ENCODE measurements at regions not wholly inside any gene's neighbourhood (a gene's known extent, or its start where the extent isn't known, plus 50 kb on each side); places are given as distances from the start of the nearest gene placed in this dataset.

DNA sequence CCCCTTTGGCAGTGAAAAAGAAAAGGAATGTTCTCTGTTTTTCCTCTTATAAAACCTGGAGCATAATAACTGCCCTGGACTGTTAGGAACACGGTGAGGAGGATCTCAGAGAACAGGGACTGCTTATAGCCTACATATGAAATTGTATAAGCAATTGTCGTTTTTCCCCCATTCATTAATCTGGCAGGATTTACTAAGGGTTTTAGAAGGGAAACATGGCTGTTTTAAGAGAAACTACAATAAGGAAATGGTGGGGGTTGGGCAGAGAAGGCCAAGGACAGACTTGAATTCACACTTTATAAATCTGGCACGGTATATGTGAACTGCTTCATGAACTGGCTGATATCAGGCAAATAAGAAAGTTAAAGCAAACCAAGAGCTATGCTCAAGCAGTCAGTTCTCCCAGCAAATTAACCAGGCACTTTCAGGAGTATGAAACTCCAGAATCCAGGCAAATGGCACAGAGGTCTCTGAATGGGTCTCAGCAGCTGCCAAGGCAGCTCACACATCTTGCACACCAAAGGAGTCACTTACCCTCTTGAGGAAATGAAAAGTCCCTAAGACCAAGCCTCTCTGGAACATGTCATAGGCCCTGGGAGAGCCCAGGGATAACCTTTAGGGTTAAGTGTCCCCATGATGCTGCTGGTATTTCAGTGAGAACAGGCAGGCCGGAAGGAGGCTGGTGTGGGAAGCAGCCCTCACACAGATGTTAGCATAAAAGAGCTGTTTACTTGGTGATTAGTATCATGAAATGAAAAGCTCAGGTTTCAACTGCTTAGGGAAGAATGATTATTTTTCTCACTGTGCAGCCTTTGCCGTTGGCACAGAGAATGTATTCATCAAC, 260.5 kb upstream of the MARCKS start:
- Mint-ChIP-seq H3K4me1 (ENCODE audit: low read depth, unreplicated experiment) (peaks cover 19% of the 10 kb centered on the region), H3K4me3 (ENCODE audit: unreplicated experiment) (no peak overlapping the region), H3K27ac (ENCODE audit: unreplicated experiment) (no peak overlapping the region), H3K36me3 (ENCODE audit: low read depth, unreplicated experiment) (no peaks in the 10 kb centered on the region), H3K9me3 (ENCODE audit: unreplicated experiment) (no peaks in the 10 kb centered on the region), H3K27me3 (ENCODE audit: low read depth, unreplicated experiment) (no peaks in the 10 kb centered on the region)
- Histone ChIP-seq H3K27me3 (ENCODE audit: insufficient read depth, low read length) (no peaks in the 10 kb centered on the region), H3K4me2 (ENCODE audit: low read length) (no peak overlapping the region), H3K4me1 (ENCODE audit: insufficient read depth, low read length) (peaks cover 20% of the 10 kb centered on the region), H3K9ac (ENCODE audit: low read length) (no peak overlapping the region), H3K36me3 (ENCODE audit: insufficient read depth, low read length) (no peaks in the 10 kb centered on the region), H3K9me3 (ENCODE audit: insufficient read depth, low read depth, low read length) (no peaks in the 10 kb centered on the region), H3K27ac (ENCODE audit: low read depth, low read length) (no peak overlapping the region), H2AFZ (ENCODE audit: low read depth, low read length) (no peak overlapping the region), H3K79me2 (ENCODE audit: insufficient read depth, low read length) (no peaks in the 10 kb centered on the region), H4K20me1 (ENCODE audit: insufficient read depth, low read length) (no peaks in the 10 kb centered on the region), H3K4me3 (ENCODE audit: insufficient read depth, low read depth, low read length) (no peak overlapping the region)
- no peak for FAIRE-seq
- TF ChIP-seq EZH2 (IDR thresholded peaks at IDR 0.05; ENCODE audit: insufficient read depth, low read length), result no peak
- TF ChIP-seq, protein P1, sequence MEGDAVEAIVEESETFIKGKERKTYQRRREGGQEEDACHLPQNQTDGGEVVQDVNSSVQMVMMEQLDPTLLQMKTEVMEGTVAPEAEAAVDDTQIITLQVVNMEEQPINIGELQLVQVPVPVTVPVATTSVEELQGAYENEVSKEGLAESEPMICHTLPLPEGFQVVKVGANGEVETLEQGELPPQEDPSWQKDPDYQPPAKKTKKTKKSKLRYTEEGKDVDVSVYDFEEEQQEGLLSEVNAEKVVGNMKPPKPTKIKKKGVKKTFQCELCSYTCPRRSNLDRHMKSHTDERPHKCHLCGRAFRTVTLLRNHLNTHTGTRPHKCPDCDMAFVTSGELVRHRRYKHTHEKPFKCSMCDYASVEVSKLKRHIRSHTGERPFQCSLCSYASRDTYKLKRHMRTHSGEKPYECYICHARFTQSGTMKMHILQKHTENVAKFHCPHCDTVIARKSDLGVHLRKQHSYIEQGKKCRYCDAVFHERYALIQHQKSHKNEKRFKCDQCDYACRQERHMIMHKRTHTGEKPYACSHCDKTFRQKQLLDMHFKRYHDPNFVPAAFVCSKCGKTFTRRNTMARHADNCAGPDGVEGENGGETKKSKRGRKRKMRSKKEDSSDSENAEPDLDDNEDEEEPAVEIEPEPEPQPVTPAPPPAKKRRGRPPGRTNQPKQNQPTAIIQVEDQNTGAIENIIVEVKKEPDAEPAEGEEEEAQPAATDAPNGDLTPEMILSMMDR (IDR thresholded peaks at IDR 0.05; ENCODE audit: insufficient read depth, low read depth, low read length), result no peak
- peak; percentile 61 for DNase-seq (ENCODE audit: low read depth)

DNA sequence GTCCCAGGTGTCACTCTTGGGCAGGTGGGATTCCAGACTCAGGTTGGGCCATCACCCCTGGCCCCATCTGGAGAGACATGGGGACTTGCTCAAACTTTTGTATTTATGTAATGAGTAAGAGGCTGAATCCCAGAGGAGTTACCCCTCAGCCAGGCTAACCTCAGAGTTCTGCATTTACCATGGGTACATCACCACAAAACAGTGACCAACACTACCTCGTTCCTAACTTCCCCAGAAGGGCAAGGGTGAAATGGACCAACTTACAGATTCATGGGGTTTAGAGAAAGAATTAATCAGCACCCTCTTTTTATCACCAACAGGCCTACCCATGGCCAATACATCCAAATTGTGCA, 259.9 kb upstream of the MARCKS start:
- H3K4me1 Mint-ChIP-seq (ENCODE audit: low read depth, unreplicated experiment), result peaks cover 15% of the 10 kb centered on the region
- no peak overlapping the region for H3K9ac ChIP-seq (ENCODE audit: low read length)
- H3K4me3 Mint-ChIP-seq (ENCODE audit: unreplicated experiment), result no peak overlapping the region
- FAIRE-seq (no peak), DNase-seq (ENCODE audit: low read depth) (peak; percentile 56)
- H3K79me2 ChIP-seq (ENCODE audit: insufficient read depth, low read length), result no peaks in the 10 kb centered on the region
- no peaks in the 10 kb centered on the region for H3K36me3 Mint-ChIP-seq (ENCODE audit: low read depth, unreplicated experiment)
- H3K27ac ChIP-seq (ENCODE audit: low read depth, low read length), result no peak overlapping the region
- H3K4me1 ChIP-seq (ENCODE audit: insufficient read depth, low read length), result peaks cover 15% of the 10 kb centered on the region
- H3K27ac Mint-ChIP-seq (ENCODE audit: unreplicated experiment), result no peak overlapping the region
- no peak overlapping the region for H3K4me2 ChIP-seq (ENCODE audit: low read length)
- no peak for TF ChIP-seq EZH2 (IDR thresholded peaks at IDR 0.05; ENCODE audit: insufficient read depth, low read length)
- TF ChIP-seq, protein P1 (IDR thresholded peaks at IDR 0.05; ENCODE audit: insufficient read depth, low read depth, low read length), result no peak
- H3K9me3 ChIP-seq (ENCODE audit: insufficient read depth, low read depth, low read length), result no peaks in the 10 kb centered on the region
- H3K4me3 ChIP-seq (ENCODE audit: insufficient read depth, low read depth, low read length), result no peak overlapping the region
- no peaks in the 10 kb centered on the region for H3K27me3 ChIP-seq (ENCODE audit: insufficient read depth, low read length)
- H2AFZ ChIP-seq (ENCODE audit: low read depth, low read length), result no peak overlapping the region
- H3K27me3 Mint-ChIP-seq (ENCODE audit: low read depth, unreplicated experiment), result no peaks in the 10 kb centered on the region
- H3K9me3 Mint-ChIP-seq (ENCODE audit: unreplicated experiment), result no peaks in the 10 kb centered on the region
- H4K20me1 ChIP-seq (ENCODE audit: insufficient read depth, low read length), result no peaks in the 10 kb centered on the region
- no peaks in the 10 kb centered on the region for H3K36me3 ChIP-seq (ENCODE audit: insufficient read depth, low read length)

DNA sequence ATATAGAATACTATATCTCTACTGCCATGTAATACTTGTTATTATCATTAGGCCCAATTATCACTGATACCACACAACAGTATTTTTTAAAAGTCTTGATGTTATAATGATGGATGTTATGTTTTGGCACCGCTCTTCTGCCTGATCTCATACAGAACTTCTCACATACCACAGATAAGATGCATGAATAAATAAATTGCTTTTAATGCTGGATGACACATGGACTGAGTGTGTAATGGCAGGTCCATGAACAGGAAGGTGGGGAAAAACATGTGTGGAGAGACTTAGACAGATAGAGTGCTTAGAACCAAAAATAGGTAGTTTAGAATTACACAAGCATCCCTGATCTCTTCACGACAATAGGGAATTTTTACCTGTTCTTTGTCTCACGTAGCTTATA, 258.4 kb upstream of the MARCKS start:
- no peaks in the 10 kb centered on the region for H3K36me3 Mint-ChIP-seq (ENCODE audit: low read depth, unreplicated experiment)
- Histone ChIP-seq H3K4me3 (ENCODE audit: insufficient read depth, low read depth, low read length) (no peak overlapping the region), H3K4me1 (ENCODE audit: insufficient read depth, low read length) (peaks cover 8% of the 10 kb centered on the region), H4K20me1 (ENCODE audit: insufficient read depth, low read length) (no peaks in the 10 kb centered on the region), H3K4me2 (ENCODE audit: low read length) (no peak overlapping the region), H3K27ac (ENCODE audit: low read depth, low read length) (no peak overlapping the region), H2AFZ (ENCODE audit: low read depth, low read length) (no peak overlapping the region), H3K27me3 (ENCODE audit: insufficient read depth, low read length) (no peaks in the 10 kb centered on the region), H3K79me2 (ENCODE audit: insufficient read depth, low read length) (no peaks in the 10 kb centered on the region), H3K9ac (ENCODE audit: low read length) (no peak overlapping the region), H3K9me3 (ENCODE audit: insufficient read depth, low read depth, low read length) (no peaks in the 10 kb centered on the region), H3K36me3 (ENCODE audit: insufficient read depth, low read length) (no peaks in the 10 kb centered on the region)
- no peak overlapping the region for H3K27ac Mint-ChIP-seq (ENCODE audit: unreplicated experiment)
- no peaks in the 10 kb centered on the region for H3K27me3 Mint-ChIP-seq (ENCODE audit: low read depth, unreplicated experiment)
- DNase-seq (ENCODE audit: low read depth) (peak; percentile 48), FAIRE-seq (no peak)
- no peak overlapping the region for H3K4me3 Mint-ChIP-seq (ENCODE audit: unreplicated experiment)
- TF ChIP-seq, protein P1 (IDR thresholded peaks at IDR 0.05; ENCODE audit: insufficient read depth, low read depth, low read length), result no peak
- TF ChIP-seq EZH2 (IDR thresholded peaks at IDR 0.05; ENCODE audit: insufficient read depth, low read length), result no peak
- H3K9me3 Mint-ChIP-seq (ENCODE audit: unreplicated experiment), result no peaks in the 10 kb centered on the region
- H3K4me1 Mint-ChIP-seq (ENCODE audit: low read depth, unreplicated experiment), result peaks cover 9% of the 10 kb centered on the region
